ENCODE measurements at regions not wholly inside any gene's neighbourhood (a gene's known extent, or its start where the extent isn't known, plus 50 kb on each side); places are given as distances from the start of the nearest gene placed in this dataset.

DNA sequence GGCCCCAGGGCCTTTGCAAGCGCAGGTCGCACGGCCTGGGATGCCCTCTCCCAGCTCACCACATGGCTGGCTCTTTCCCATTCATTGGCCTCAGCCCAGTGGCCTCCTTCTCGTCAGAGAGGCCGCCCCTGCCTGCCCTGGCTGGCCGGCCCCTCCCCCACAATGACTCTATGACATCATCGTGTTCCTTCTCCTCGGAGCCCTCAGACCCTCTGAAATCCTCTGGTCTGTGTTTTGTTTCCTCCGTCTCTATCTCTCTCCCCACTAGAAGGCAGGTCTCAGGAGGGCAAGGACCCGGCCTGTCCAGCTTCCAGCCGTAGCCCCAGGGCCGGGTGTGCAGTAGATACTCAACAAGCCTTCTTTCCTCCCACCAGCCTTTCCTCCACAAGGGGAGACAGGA is 164.8 kb upstream of the FOXF1 start:
- TF ChIP-seq, protein P1, sequence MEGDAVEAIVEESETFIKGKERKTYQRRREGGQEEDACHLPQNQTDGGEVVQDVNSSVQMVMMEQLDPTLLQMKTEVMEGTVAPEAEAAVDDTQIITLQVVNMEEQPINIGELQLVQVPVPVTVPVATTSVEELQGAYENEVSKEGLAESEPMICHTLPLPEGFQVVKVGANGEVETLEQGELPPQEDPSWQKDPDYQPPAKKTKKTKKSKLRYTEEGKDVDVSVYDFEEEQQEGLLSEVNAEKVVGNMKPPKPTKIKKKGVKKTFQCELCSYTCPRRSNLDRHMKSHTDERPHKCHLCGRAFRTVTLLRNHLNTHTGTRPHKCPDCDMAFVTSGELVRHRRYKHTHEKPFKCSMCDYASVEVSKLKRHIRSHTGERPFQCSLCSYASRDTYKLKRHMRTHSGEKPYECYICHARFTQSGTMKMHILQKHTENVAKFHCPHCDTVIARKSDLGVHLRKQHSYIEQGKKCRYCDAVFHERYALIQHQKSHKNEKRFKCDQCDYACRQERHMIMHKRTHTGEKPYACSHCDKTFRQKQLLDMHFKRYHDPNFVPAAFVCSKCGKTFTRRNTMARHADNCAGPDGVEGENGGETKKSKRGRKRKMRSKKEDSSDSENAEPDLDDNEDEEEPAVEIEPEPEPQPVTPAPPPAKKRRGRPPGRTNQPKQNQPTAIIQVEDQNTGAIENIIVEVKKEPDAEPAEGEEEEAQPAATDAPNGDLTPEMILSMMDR (IDR thresholded peaks at IDR 0.05), result no peak
- no peak for TF ChIP-seq POLR2A (IDR thresholded peaks at IDR 0.05)

Data from lower leg skin (tissue), 3 donors.